Colonic mucosa (tissue), 4 donors: ENCODE measurements at regions not wholly inside any gene's neighbourhood (a gene's known extent, or its start where the extent isn't known, plus 50 kb on each side); places are given as distances from the start of the nearest gene placed in this dataset.
"Not testable (repeated sequence)": the region's sequence is repeated elsewhere in the genome, so short reads cannot be mapped to it uniquely, and the experiment has no call there.

ENCODE experiments used
- DNase-seq: peaks from one replicate; pipeline ENCODE4 v3.0.0-alpha.2; 2020
- H3K27ac ChIP-seq: fragments of 200-600 bp; one replicate; pipeline ENCODE4 v1.8.0; 2021
- H3K27me3 ChIP-seq: fragments of 200-600 bp; one replicate; pipeline ENCODE4 v1.8.0; 2021
- H3K36me3 ChIP-seq: fragments of 200-600 bp; one replicate; pipeline ENCODE4 v1.8.0; 2021
- H3K4me1 ChIP-seq: fragments of 200-600 bp; one replicate; pipeline ENCODE4 v1.8.0; 2021; ENCODE audit warnings: mild to moderate bottlenecking
- H3K4me3 ChIP-seq: fragments of 200-600 bp; one replicate; pipeline ENCODE4 v1.8.0; 2021
- H3K9ac ChIP-seq, 2 donors: one replicate each; pipeline ENCODE4 v1.7.0; 2013; ENCODE audit warnings: control low read depth in 2 of 2, low read depth in 2 of 2, low read length in 2 of 2
- H3K9me3 ChIP-seq: fragments of 200-600 bp; one replicate; pipeline ENCODE4 v1.8.0; 2021
- intact Hi-C: fragments of 100-400 bp; cut with DNase I; formaldehyde crosslinking; loops from one replicate; pipeline ENCODE4 v1.14.1; 2022
- TF ChIP-seq, protein P1 (sequence below): fragments of 200-600 bp; IDR thresholded peaks from one replicate; pipeline ENCODE4 v1.8.0; 2022; ENCODE audit warnings: antibody characterized with exemption, mild to moderate bottlenecking
- donor health status: healthy.
- donor health status: DM: no; HTN: no; CAD: no.
- donor health status: DM: no; HTN: no; CAD: no.

DNA sequence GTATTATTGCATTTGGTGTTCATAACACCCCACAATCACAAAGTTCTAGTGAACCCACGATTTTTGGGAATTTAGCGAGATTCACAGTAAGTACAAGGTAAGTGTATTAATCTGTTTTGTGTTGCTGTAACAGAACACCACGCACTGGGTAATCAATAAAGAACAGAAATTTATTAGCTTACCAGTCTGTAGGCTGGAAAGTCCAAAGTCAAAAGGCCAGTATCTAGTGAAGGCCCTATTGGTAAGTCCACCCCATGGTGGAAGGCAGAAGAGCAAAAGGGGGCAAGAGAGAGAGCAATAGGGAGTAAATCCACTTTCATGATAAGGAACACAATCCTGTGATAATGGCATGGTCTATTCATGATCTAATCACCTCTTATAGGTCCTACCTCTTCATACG, 190.3 kb upstream of the KCNMB2 start:
- Histone ChIP-seq H3K4me1 (no peaks in the 10 kb centered on the region), H3K27me3 (no peaks in the 10 kb centered on the region), H3K36me3 (no peaks in the 10 kb centered on the region), H3K9me3 (no peaks in the 10 kb centered on the region), H3K4me3 (no peak overlapping the region), H3K9ac (no peak overlapping the region), H3K27ac (no peak overlapping the region)
- no peak for DNase-seq
- intact Hi-C loops: no loop called here
- TF ChIP-seq, protein P1, sequence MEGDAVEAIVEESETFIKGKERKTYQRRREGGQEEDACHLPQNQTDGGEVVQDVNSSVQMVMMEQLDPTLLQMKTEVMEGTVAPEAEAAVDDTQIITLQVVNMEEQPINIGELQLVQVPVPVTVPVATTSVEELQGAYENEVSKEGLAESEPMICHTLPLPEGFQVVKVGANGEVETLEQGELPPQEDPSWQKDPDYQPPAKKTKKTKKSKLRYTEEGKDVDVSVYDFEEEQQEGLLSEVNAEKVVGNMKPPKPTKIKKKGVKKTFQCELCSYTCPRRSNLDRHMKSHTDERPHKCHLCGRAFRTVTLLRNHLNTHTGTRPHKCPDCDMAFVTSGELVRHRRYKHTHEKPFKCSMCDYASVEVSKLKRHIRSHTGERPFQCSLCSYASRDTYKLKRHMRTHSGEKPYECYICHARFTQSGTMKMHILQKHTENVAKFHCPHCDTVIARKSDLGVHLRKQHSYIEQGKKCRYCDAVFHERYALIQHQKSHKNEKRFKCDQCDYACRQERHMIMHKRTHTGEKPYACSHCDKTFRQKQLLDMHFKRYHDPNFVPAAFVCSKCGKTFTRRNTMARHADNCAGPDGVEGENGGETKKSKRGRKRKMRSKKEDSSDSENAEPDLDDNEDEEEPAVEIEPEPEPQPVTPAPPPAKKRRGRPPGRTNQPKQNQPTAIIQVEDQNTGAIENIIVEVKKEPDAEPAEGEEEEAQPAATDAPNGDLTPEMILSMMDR: no peak

DNA sequence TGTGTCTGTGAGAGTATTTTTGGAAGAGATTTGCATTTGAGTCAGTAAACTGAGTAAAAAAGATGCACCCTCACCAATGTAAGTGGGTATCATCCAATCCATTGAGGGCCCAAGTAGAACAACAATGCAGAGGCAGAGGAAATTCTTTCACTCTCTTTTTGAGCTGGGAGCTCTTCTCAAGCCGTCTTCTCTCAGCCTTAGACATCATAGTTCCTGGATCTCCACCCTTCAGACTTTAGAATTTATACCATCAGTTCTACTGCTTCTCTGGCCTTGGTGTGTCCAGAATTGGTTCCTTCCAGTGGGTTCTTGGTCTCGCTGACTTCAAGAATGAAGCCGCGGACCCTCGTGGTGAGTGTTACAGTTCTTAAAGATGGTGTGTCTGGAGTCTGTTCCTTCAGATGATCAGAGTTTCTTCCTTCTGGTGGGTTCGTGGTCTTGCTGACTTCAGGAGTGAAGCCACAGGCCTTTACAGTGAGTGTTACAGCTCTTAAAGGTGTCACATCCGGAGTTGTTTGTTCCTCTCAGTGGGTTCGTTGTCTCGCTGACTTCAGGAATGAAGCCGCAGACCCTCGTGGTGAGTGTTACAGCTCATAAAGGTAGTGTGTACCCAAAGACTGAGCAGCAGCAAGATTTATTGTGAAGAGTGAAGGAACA, 187.5 kb upstream of the KCNMB2 start:
- H3K4me3 ChIP-seq, H3K9me3 ChIP-seq, H3K27me3 ChIP-seq, H3K27ac ChIP-seq, H3K36me3 ChIP-seq, H3K9ac ChIP-seq, DNase-seq, intact Hi-C loops, H3K4me1 ChIP-seq: not testable (repeated sequence)

DNA sequence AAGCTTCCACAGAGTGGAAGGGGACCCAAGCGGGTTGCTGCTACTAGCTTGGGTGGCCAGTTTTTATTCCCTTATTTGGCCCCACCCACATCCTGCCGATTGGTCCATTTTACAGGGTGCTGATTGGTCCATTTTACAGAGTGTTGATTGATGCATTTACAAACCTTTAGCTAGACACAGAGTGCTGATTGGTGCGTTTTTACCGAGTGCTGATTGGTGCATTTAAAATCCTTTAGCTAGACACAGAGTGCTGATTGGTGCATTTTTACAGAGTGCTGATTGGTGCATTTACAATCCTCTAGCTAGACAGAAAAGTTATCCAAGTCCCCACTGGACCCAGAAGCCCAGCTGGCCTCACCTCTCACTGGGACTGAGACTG, 187.0 kb upstream of the KCNMB2 start:
- H3K4me3 ChIP-seq, H3K9me3 ChIP-seq, H3K4me1 ChIP-seq, DNase-seq, H3K27me3 ChIP-seq, H3K36me3 ChIP-seq, H3K27ac ChIP-seq, H3K9ac ChIP-seq, intact Hi-C loops: not testable (repeated sequence)

DNA sequence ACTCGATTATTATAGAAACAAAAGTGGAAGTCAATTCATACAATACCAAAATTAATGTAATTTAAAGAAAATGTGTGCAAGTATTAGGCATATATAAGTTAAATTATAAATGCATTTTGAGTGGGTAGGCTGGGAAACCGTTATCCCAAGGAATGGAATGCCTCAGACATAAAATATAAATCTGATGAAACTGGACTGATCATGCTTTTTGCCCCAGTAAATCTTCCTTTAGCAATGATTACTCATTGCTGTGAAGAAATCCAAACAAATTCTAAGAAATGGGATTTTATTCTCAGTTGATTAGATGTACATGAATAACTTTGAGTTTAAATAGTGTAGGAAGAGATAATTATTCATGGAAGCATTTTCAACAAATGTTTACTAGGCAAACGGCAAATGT, 185.5 kb upstream of the KCNMB2 start:
- intact Hi-C loops: no loop called here
- Histone ChIP-seq H3K27ac (no peak overlapping the region), H3K9me3 (no peaks in the 10 kb centered on the region), H3K4me3 (no peak overlapping the region), H3K9ac (no peak overlapping the region), H3K36me3 (no peaks in the 10 kb centered on the region), H3K4me1 (no peaks in the 10 kb centered on the region), H3K27me3 (no peaks in the 10 kb centered on the region)
- DNase-seq: no peak
- TF ChIP-seq, protein P1: no peak

DNA sequence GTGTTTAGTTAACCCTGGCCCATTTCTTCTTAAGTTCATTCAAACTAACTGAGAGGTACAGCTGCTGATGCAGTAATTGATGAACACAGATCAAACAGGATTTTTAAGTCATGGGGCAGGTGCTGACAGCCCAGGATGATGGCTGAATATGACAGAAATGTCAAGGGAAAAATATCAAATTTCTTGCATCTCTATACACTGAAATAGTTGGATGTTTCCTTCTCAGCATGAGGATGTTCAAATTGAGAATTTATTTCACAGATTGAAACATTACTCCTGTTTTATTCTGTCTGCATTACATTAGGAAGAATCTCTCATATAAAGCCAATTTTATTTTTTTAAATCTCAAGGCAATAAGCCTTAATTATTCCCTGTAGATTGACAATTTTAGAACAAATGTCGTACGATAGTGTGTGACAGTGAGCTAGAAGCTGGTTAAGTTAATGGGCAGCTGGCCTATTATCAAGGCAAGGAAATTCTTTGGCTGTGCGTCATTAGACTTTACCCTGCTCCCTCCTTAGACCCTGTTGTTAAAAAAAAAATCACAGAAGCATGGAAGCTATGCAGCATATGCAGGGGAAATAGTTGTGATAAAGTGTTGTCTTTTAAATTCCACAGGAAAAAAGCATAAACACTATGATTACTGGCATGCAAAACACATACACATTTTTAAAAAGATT, 183.8 kb upstream of the KCNMB2 start:
- TF ChIP-seq, protein P1: no peak
- no peaks in the 10 kb centered on the region for H3K4me1 ChIP-seq
- no peaks in the 10 kb centered on the region for H3K9me3 ChIP-seq
- H3K27ac ChIP-seq: no peak overlapping the region
- H3K36me3 ChIP-seq: no peaks in the 10 kb centered on the region
- no peaks in the 10 kb centered on the region for H3K27me3 ChIP-seq
- no peak overlapping the region for H3K4me3 ChIP-seq
- intact Hi-C loops: no loop called here
- no peak overlapping the region for H3K9ac ChIP-seq
- DNase-seq: no peak

DNA sequence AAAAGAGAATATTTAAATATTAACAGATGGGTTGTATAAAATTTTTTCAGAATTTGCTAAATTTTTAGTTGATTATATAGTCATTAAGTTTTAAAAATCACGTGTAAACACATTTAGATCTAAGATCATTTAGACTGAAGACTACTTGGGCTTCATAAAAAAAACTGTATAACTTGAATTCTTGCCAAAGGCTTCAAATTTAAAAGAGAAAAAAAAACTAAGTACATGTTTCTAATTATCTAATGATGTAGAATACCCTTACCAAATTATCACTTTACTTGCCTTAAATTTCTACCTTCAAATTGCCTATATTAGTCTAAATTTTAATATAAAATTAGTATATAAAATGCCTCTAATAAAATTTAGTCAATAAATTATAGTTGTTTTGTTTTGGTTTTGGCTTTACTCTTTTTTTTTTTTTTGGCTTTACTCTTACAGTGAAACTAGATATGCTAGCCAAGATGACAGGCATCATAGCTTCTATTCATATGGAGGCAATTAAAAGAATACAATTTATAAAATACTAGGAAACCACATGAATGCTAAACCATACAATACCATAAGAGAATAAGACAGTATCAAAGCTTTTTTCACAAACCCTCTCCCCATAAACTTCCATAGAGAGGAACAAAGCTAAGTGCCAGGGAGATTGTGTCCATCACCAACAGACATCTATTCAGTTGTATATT, 183.1 kb upstream of the KCNMB2 start:
- Histone ChIP-seq H3K4me1 (no peaks in the 10 kb centered on the region), H3K27ac (no peak overlapping the region), H3K27me3 (no peaks in the 10 kb centered on the region), H3K9me3 (no peaks in the 10 kb centered on the region), H3K4me3 (no peak overlapping the region), H3K36me3 (no peaks in the 10 kb centered on the region), H3K9ac (no peak overlapping the region)
- DNase-seq: no peak
- intact Hi-C loops: no loop called here
- TF ChIP-seq, protein P1: no peak
